ENCODE measurements at regions not wholly inside any gene's neighbourhood (a gene's known extent, or its start where the extent isn't known, plus 50 kb on each side); places are given as distances from the start of the nearest gene placed in this dataset.

DNA sequence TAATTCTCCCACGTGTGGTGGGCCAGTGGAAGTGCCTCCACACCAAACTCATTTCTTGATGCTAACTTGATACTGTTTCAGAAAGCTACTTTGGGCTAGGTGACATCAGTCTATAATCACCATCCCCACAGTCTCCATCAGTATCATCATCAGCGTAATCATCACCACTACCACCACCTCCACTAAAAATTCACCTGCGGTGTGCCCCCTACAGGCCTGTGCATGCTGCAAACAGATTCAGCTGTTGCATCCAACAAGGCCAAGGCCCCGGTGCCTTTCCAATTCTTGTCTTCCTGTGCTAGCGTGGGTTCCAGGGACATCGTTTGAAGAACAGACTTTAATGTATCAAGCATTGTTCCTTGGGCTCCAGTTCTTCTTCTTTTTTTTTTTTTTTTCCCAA, 201.3 kb upstream of the EXOC2 start:
- TF ChIP-seq, protein P1, sequence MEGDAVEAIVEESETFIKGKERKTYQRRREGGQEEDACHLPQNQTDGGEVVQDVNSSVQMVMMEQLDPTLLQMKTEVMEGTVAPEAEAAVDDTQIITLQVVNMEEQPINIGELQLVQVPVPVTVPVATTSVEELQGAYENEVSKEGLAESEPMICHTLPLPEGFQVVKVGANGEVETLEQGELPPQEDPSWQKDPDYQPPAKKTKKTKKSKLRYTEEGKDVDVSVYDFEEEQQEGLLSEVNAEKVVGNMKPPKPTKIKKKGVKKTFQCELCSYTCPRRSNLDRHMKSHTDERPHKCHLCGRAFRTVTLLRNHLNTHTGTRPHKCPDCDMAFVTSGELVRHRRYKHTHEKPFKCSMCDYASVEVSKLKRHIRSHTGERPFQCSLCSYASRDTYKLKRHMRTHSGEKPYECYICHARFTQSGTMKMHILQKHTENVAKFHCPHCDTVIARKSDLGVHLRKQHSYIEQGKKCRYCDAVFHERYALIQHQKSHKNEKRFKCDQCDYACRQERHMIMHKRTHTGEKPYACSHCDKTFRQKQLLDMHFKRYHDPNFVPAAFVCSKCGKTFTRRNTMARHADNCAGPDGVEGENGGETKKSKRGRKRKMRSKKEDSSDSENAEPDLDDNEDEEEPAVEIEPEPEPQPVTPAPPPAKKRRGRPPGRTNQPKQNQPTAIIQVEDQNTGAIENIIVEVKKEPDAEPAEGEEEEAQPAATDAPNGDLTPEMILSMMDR (IDR thresholded peaks at IDR 0.05) = peak; percentile 40; the same call in 1 of the 2 replicates
- TF ChIP-seq USF2 (CRISPR knock-in tag; IDR thresholded peaks at IDR 0.05) = no peak
- no peak for TF ChIP-seq NR3C1 (CRISPR knock-in tag; conservative IDR thresholded peaks at IDR 0.05; ENCODE audit: low read depth)
- TF ChIP-seq STAT6 (CRISPR knock-in tag; conservative IDR thresholded peaks at IDR 0.05; ENCODE audit: low read depth) = no peak
- no peak for TF ChIP-seq ZNF263 (CRISPR knock-in tag; IDR thresholded peaks at IDR 0.05; ENCODE audit: low read depth)
- no peak for TF ChIP-seq JUN (CRISPR knock-in tag; IDR thresholded peaks at IDR 0.05)
- no peak for TF ChIP-seq FOXP1 (CRISPR knock-in tag; IDR thresholded peaks at IDR 0.05; ENCODE audit: borderline replicate concordance)
- no peak for TF ChIP-seq ATF3 (CRISPR knock-in tag; conservative IDR thresholded peaks at IDR 0.05)
- TF ChIP-seq CREM (CRISPR knock-in tag; IDR thresholded peaks at IDR 0.05) = no peak
- no peak for TF ChIP-seq NFE2L1 (CRISPR knock-in tag; IDR thresholded peaks at IDR 0.05)
- no peak for TF ChIP-seq NR2C2 (CRISPR knock-in tag; IDR thresholded peaks at IDR 0.05)
- no peak for TF ChIP-seq NFATC4 (CRISPR knock-in tag; IDR thresholded peaks at IDR 0.05)
- TF ChIP-seq, protein P2, sequence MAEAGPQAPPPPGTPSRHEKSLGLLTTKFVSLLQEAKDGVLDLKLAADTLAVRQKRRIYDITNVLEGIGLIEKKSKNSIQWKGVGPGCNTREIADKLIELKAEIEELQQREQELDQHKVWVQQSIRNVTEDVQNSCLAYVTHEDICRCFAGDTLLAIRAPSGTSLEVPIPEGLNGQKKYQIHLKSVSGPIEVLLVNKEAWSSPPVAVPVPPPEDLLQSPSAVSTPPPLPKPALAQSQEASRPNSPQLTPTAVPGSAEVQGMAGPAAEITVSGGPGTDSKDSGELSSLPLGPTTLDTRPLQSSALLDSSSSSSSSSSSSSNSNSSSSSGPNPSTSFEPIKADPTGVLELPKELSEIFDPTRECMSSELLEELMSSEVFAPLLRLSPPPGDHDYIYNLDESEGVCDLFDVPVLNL (CRISPR knock-in tag; IDR thresholded peaks at IDR 0.05; ENCODE audit: borderline replicate concordance, low read depth) = no peak
- TF ChIP-seq ZNF232 (CRISPR knock-in tag; IDR thresholded peaks at IDR 0.05) = no peak
